GM12878 (cell line): ENCODE measurements at regions not wholly inside any gene's neighbourhood (a gene's known extent, or its start where the extent isn't known, plus 50 kb on each side); places are given as distances from the start of the nearest gene placed in this dataset.

Experiments used
- ATAC-seq: fragments of 200-7000 bp; cut with Tn5 transposase; 3 replicates; pipeline ENCODE4 v1.9.1; 2020; ENCODE audit warnings: mild to moderate bottlenecking, moderate library complexity
- BruUV-seq: library from RNA; stranded (reverse); fragments of 400-500 nt; replicated peaks from 2 replicates; lab custom pipeline; 2021; lab: Mats Ljungman, UMichigan
- CTCF ChIA-PET: fragments of 300-600 bp; sonication (Branson Sonifier 250); formaldehyde crosslinking; extraction: SDS; loops from one replicate; lab custom pipeline; 2021; ENCODE audit warnings: inconsistent platforms; lab: Yijun Ruan, JAX
- POLR2A ChIA-PET: fragments of 350-600 bp; formaldehyde crosslinking; extraction: SDS; loops from one replicate; lab custom pipeline; 2021; ENCODE audit warnings: inconsistent platforms; lab: Charles Lee
- RAD21 ChIA-PET: fragments of 300-600 bp; sonication (Branson Sonifier 250); formaldehyde crosslinking; loops from one replicate; lab custom pipeline; 2023; ENCODE audit warnings: antibody characterized with exemption; ENCODE audit not compliant: unreplicated experiment; lab: Charles Lee
- SMC1A ChIA-PET: fragments of 300-600 bp; sonication (Branson Sonifier 250); formaldehyde crosslinking; loops from one replicate; lab custom pipeline; 2023; ENCODE audit not compliant: unreplicated experiment, uncharacterized antibody; lab: Charles Lee
- DNase-seq: peaks from one replicate; pipeline ENCODE4 v3.0.0-alpha.2; 2011; ENCODE audit warnings: low read depth, low spot score
- FAIRE-seq: peaks from 3 replicates; lab custom pipeline; 2011; peaks lifted over from hg19 to GRCh38; lab: Jason Lieb, UNC
- H2AFZ ChIP-seq: 2 replicates; pipeline ENCODE4 v1.6.0; 2011; ENCODE audit warnings: low read depth, low read length, control low read depth; ENCODE audit not compliant: control insufficient read depth
- H3K27ac ChIP-seq: 2 replicates; pipeline ENCODE4 v1.5.1; 2011; ENCODE audit warnings: control low read depth; ENCODE audit not compliant: control insufficient read depth, insufficient read depth
- H3K27me3 ChIP-seq, 2 experiments: replicated peaks in 1 of 2; 2 replicates each; pipeline versions ENCODE4 v1.6.0 to v1.6.1; 2011; ENCODE audit warnings: low read length in 1 of 2; ENCODE audit not compliant: control insufficient read depth in 2 of 2, insufficient read depth in 2 of 2
- H3K36me3 ChIP-seq, 2 experiments: 2 replicates each; pipeline ENCODE4 v1.5.1; 2011; ENCODE audit warnings: low read length in 1 of 2; ENCODE audit not compliant: control insufficient read depth in 2 of 2, insufficient read depth in 2 of 2
- H3K4me1 ChIP-seq: 2 replicates; pipeline ENCODE4 v1.6.1; 2011; ENCODE audit warnings: mild to moderate bottlenecking, low read length, moderate library complexity, mixed read lengths; ENCODE audit not compliant: control insufficient read depth, insufficient read depth
- H3K4me2 ChIP-seq: 2 replicates; pipeline ENCODE4 v1.6.0; 2011; ENCODE audit warnings: control low read depth; ENCODE audit not compliant: control insufficient read depth, insufficient read depth
- H3K4me3 ChIP-seq: fragments of 200-600 bp; sonication (generic); 2 replicates; pipeline ENCODE4 v1.5.1; 2016
- H3K79me2 ChIP-seq: 2 replicates; pipeline ENCODE4 v1.6.0; 2011; ENCODE audit warnings: low read length; ENCODE audit not compliant: control insufficient read depth, insufficient read depth
- H3K9ac ChIP-seq: 2 replicates; pipeline ENCODE4 v1.8.0; 2011; ENCODE audit warnings: low read length, control low read depth, mixed read lengths; ENCODE audit not compliant: control insufficient read depth, insufficient read depth
- H3K9me3 ChIP-seq: replicated peaks from 3 replicates; pipeline ENCODE4 v1.5.1; 2011; ENCODE audit warnings: mild to moderate bottlenecking, low read length; ENCODE audit not compliant: control insufficient read depth, insufficient read depth
- H4K20me1 ChIP-seq: 2 replicates; pipeline ENCODE4 v1.6.0; 2011; ENCODE audit not compliant: control insufficient read depth, insufficient read depth
- ATF3 ChIP-seq: IDR thresholded peaks from 2 replicates; pipeline ENCODE4 v1.6.1; 2011; ENCODE audit warnings: low read depth, mild to moderate bottlenecking, low read length, moderate library complexity, borderline replicate concordance; ENCODE audit errors: extremely low read depth
- DPF2 ChIP-seq: fragments of 450-650 bp; IDR thresholded peaks from 2 replicates; pipeline ENCODE4 v1.6.1; 2017; ENCODE audit warnings: mild to moderate bottlenecking
- EED ChIP-seq: sonication (generic); IDR thresholded peaks from 2 replicates; pipeline ENCODE4 v1.6.1; 2016; ENCODE audit warnings: antibody characterized with exemption, low read depth
- KDM1A ChIP-seq: fragments of 200-600 bp; sonication (generic); IDR thresholded peaks from 2 replicates; pipeline ENCODE4 v1.6.1; 2016; ENCODE audit warnings: borderline replicate concordance
- LARP7 ChIP-seq: fragments of 450-650 bp; IDR thresholded peaks from 2 replicates; pipeline ENCODE4 v1.6.1; 2017; ENCODE audit warnings: mild to moderate bottlenecking
- RAD51 ChIP-seq: fragments of 450-650 bp; IDR thresholded peaks from 2 replicates; pipeline ENCODE4 v1.6.1; 2016; ENCODE audit warnings: moderate library complexity, mild to moderate bottlenecking, inconsistent platforms
- USF1 ChIP-seq: IDR thresholded peaks from 2 replicates; pipeline ENCODE4 v1.6.1; 2011; ENCODE audit warnings: borderline replicate concordance, low read depth, mild to moderate bottlenecking, moderate library complexity, mixed read lengths, low read length; ENCODE audit not compliant: insufficient read depth; ENCODE audit errors: extremely low read length
- ZBED1 ChIP-seq: IDR thresholded peaks from 2 replicates; pipeline ENCODE4 v1.6.1; 2016; ENCODE audit warnings: borderline replicate concordance
- WGBS: methylation state at CpG from one replicate; pipeline ENCODE4 v1.1.6; 2016; ENCODE audit warnings: low lambda C conversion rate; ENCODE audit not compliant: insufficient replicate concordance, insufficient coverage; ENCODE audit errors: missing lambda C conversion rate; 5-methylcytosine and 5-hydroxymethylcytosine counted together
- in situ Hi-C: fragments of 300-500 bp; cut with MboI; formaldehyde crosslinking; loops from 9 replicates; pipeline ENCODE4 v1.14.3; 2018; ENCODE audit warnings: mixed read lengths
- intact Hi-C: fragments of 100-400 bp; cut with micrococcal nuclease; formaldehyde crosslinking; loops from one replicate; pipeline ENCODE4 v1.14.2; 2022; ENCODE audit not compliant: unreplicated experiment
- TF ChIP-seq, protein P1 (sequence below): fragments of 450-650 bp; IDR thresholded peaks from 2 replicates; pipeline ENCODE4 v1.6.1; 2017; ENCODE audit warnings: mild to moderate bottlenecking, low read depth, inconsistent platforms; ENCODE audit not compliant: poor library complexity, severe bottlenecking
- TF ChIP-seq, protein P2 (sequence below), 3 experiments: IDR thresholded peaks in 2 of 3; conservative IDR thresholded peaks in 1 of 3; 2 replicates each; pipeline ENCODE4 v1.5.1; 2011; ENCODE audit warnings: low read depth in 3 of 3, low read length in 3 of 3, mild to moderate bottlenecking in 3 of 3, control low read depth in 2 of 3, moderate library complexity in 2 of 3, inconsistent platforms in 1 of 3, mixed read lengths in 1 of 3; ENCODE audit not compliant: control insufficient read depth in 2 of 3, insufficient read depth in 1 of 3; ENCODE audit errors: extremely low read depth in 1 of 3

GRCh38 chr2:204494681-204495080, 50.6 kb upstream of the PARD3B start:
- WGBS, result 4% methylated on average over 3 of the region's 3 CpGs
- in situ Hi-C loops, result no loop called here
- ChIA-PET RAD21 (no interaction called here), POLR2A (no interaction called here), CTCF (no interaction called here), SMC1A (no interaction called here)
- DNase-seq, result no peak
- H3K27me3 ChIP-seq, result no peaks in the 10 kb centered on the region
- no peak overlapping the region for H2AFZ ChIP-seq
- H4K20me1 ChIP-seq, result no peaks in the 10 kb centered on the region
- H3K27ac ChIP-seq, result no peak overlapping the region
- H3K36me3 ChIP-seq, result no peaks in the 10 kb centered on the region
- no peak overlapping the region for H3K9ac ChIP-seq
- ATAC-seq, result no peak
- no peaks in the 10 kb centered on the region for H3K4me1 ChIP-seq
- H3K9me3 ChIP-seq, result no peaks in the 10 kb centered on the region
- no peak overlapping the region for H3K4me2 ChIP-seq
- no peaks in the 10 kb centered on the region for H3K79me2 ChIP-seq
- TF ChIP-seq ZBED1 (no peak), ATF3 (no peak), USF1 (no peak), DPF2 (no peak), KDM1A (no peak), EED (no peak), RAD51 (no peak), LARP7 (no peak)
- TF ChIP-seq, protein P1, sequence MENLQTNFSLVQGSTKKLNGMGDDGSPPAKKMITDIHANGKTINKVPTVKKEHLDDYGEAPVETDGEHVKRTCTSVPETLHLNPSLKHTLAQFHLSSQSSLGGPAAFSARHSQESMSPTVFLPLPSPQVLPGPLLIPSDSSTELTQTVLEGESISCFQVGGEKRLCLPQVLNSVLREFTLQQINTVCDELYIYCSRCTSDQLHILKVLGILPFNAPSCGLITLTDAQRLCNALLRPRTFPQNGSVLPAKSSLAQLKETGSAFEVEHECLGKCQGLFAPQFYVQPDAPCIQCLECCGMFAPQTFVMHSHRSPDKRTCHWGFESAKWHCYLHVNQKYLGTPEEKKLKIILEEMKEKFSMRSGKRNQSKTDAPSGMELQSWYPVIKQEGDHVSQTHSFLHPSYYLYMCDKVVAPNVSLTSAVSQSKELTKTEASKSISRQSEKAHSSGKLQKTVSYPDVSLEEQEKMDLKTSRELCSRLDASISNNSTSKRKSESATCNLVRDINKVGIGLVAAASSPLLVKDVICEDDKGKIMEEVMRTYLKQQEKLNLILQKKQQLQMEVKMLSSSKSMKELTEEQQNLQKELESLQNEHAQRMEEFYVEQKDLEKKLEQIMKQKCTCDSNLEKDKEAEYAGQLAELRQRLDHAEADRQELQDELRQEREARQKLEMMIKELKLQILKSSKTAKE, result no peak
- TF ChIP-seq, protein P2, sequence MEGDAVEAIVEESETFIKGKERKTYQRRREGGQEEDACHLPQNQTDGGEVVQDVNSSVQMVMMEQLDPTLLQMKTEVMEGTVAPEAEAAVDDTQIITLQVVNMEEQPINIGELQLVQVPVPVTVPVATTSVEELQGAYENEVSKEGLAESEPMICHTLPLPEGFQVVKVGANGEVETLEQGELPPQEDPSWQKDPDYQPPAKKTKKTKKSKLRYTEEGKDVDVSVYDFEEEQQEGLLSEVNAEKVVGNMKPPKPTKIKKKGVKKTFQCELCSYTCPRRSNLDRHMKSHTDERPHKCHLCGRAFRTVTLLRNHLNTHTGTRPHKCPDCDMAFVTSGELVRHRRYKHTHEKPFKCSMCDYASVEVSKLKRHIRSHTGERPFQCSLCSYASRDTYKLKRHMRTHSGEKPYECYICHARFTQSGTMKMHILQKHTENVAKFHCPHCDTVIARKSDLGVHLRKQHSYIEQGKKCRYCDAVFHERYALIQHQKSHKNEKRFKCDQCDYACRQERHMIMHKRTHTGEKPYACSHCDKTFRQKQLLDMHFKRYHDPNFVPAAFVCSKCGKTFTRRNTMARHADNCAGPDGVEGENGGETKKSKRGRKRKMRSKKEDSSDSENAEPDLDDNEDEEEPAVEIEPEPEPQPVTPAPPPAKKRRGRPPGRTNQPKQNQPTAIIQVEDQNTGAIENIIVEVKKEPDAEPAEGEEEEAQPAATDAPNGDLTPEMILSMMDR (IDR thresholded peaks at IDR 0.05 in 2 of 3, conservative IDR thresholded peaks at IDR 0.05 in 1 of 3; ENCODE audit: control insufficient read depth in 2 of 3, extremely low read depth in 1 of 3, insufficient read depth in 1 of 3, low read depth in 3 of 3, low read length in 3 of 3), result no peak
- no TSS peak for BruUV-seq
- FAIRE-seq, result no peak
- intact Hi-C loops, result no loop called here
- H3K4me3 ChIP-seq, result no peak overlapping the region
